SJCRH30 (cell line): ENCODE measurements at regions not wholly inside any gene's neighbourhood (a gene's known extent, or its start where the extent isn't known, plus 50 kb on each side); places are given as distances from the start of the nearest gene placed in this dataset.
"Not testable (repeated sequence)": the region's sequence is repeated elsewhere in the genome, so short reads cannot be mapped to it uniquely, and the experiment has no call there.

Source experiments
- DNase-seq, 2 experiments: peaks; one replicate each; pipeline ENCODE4 v3.0.0-alpha.2; 2015 to 2020
- H3K27ac ChIP-seq: fragments of 250-450 bp; sonication (Bioruptor Pico); 2 replicates; pipeline ENCODE4 v1.5.1; 2020; ENCODE audit warnings: mild to moderate bottlenecking, moderate library complexity
- H3K27me3 ChIP-seq: fragments of 250-450 bp; sonication (Bioruptor Pico); 2 replicates; pipeline ENCODE4 v1.5.1; 2020; ENCODE audit warnings: mild to moderate bottlenecking, moderate library complexity
- H3K36me3 ChIP-seq: fragments of 250-450 bp; sonication (Bioruptor Pico); 2 replicates; pipeline ENCODE4 v1.5.1; 2020; ENCODE audit warnings: mild to moderate bottlenecking, moderate library complexity
- H3K4me1 ChIP-seq: fragments of 250-450 bp; sonication (Bioruptor Pico); 2 replicates; pipeline ENCODE4 v1.5.1; 2020; ENCODE audit warnings: mild to moderate bottlenecking, moderate library complexity
- H3K4me3 ChIP-seq: fragments of 250-450 bp; sonication (Bioruptor Pico); 2 replicates; pipeline ENCODE4 v1.5.1; 2020; ENCODE audit warnings: mild to moderate bottlenecking, moderate library complexity
- H3K9me3 ChIP-seq: fragments of 250-450 bp; sonication (Bioruptor Pico); replicated peaks from 2 replicates; pipeline ENCODE4 v1.5.1; 2020; ENCODE audit warnings: mild to moderate bottlenecking, moderate library complexity

DNA sequence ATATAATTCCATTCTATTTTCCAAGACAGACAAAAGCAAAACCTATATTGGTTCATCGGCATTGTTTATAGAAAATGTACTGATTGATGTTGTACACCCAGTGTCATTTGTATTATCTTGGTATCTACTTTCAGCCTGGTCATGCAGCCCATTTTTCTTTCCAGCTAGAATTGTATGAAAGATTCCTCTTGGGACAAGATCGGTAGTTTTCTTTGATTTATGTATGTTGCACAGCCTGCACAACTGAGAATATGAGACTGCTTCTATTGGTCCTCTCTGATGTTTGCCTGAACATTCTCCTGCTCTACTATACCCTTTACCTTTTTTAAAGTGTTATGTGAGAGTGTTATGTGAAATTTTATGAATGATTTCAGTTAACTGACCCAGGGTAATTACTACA, 487.7 kb upstream of the PRR20A start:
- H3K4me3 ChIP-seq = no peak overlapping the region
- no peaks in the 10 kb centered on the region for H3K36me3 ChIP-seq
- no peaks in the 10 kb centered on the region for H3K27me3 ChIP-seq
- H3K9me3 ChIP-seq = no peaks in the 10 kb centered on the region
- H3K27ac ChIP-seq = no peak overlapping the region
- no peak for DNase-seq
- no peaks in the 10 kb centered on the region for H3K4me1 ChIP-seq

DNA sequence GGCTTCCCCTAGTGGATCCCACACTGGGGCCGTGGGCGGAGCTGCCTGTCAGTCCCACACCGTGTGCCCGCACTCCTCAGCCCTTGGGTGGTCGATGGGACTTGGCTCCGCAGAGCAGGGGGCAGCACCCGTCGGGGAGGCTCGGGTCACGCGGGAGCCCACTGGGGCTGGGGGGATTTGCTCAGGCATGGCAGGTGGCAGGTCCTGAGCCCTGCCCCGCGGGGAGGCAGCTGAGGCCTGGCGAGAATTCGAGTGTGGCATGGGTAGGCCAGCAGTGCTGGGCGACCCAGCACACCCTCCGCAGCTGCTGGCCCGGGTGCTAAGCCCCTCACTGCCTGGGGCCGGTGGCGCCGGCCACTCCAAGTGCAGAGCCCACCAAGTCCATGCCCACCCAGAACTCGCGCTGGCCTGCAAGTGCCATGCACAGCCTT, 481.7 kb upstream of the PRR20A start:
- no peak overlapping the region for H3K4me3 ChIP-seq
- no peaks in the 10 kb centered on the region for H3K36me3 ChIP-seq
- peak in 1 of 2 experiments; percentile 2 for DNase-seq
- H3K27me3 ChIP-seq = no peaks in the 10 kb centered on the region
- H3K9me3 ChIP-seq = no peaks in the 10 kb centered on the region
- H3K4me1 ChIP-seq = no peaks in the 10 kb centered on the region
- no peak overlapping the region for H3K27ac ChIP-seq

DNA sequence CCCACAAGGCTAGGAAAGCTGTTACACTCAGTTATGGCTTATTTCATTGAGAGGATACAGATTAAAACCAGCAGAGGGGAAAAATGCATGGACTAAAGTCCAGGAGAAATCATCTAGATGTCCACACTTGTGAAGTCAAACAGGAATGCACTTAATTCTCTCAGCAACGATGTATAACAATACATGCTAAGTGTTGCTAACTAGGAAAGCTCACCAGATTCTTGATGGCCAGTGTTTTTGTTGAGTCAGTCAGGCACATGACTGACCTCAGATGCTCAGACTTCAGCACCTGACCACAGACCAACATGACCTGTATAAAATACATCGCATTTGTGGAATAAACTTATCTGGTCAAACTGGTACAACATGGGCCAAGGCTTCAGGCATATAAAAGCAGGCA, 470.2 kb upstream of the PRR20A start:
- Histone ChIP-seq H3K27me3 (no peaks in the 10 kb centered on the region), H3K4me1 (no peaks in the 10 kb centered on the region), H3K9me3 (no peaks in the 10 kb centered on the region), H3K27ac (no peak overlapping the region), H3K36me3 (no peaks in the 10 kb centered on the region), H3K4me3 (no peak overlapping the region)
- no peak for DNase-seq

DNA sequence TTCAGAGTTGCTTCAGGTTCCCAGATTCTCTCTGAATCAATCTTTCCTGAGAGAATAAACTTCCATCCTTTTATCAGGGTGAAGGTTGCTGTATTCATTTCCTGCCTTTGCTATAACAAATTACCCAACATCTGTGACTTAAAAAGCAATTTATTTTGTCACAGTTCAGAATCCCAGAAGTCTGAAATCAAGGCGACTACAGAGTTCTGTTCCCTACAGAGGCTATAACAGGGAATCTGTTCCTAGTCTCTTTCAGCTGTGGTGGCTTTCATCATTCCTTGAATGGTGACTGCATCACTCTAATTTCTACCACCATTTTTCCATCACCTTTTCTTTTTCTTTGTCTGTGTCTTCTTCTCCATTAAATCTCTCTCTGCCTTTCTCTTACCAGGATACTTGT, 459.3 kb upstream of the PRR20A start:
- no peak for DNase-seq
- no peaks in the 10 kb centered on the region for H3K36me3 ChIP-seq
- no peak overlapping the region for H3K27ac ChIP-seq
- no peaks in the 10 kb centered on the region; the same call in 1 of the 2 replicates for H3K9me3 ChIP-seq
- H3K4me1 ChIP-seq = no peaks in the 10 kb centered on the region
- no peak overlapping the region for H3K4me3 ChIP-seq
- no peaks in the 10 kb centered on the region for H3K27me3 ChIP-seq

DNA sequence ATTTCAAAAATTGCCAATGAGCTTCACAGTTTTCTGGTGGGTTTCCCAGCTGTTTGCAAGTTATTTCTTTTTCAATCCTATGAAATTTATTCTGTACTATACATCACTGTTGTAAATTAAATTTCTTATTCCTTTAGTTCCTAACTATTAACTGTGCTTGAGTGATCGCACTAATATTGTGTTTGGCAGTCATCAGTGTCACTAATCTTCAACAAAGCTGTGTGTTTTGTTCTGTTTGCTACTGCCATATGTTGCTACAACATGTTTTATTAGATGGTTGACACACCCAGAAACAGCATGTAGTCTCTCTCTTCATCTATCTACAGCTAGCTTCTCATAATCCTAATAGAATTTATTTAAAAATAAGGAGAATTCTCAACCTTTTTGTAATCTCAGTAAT, 453.6 kb upstream of the PRR20A start:
- Histone ChIP-seq H3K27ac (no peak overlapping the region), H3K27me3 (no peaks in the 10 kb centered on the region), H3K9me3 (no peaks in the 10 kb centered on the region), H3K4me1 (no peaks in the 10 kb centered on the region), H3K36me3 (no peaks in the 10 kb centered on the region), H3K4me3 (no peak overlapping the region)
- DNase-seq = no peak

DNA sequence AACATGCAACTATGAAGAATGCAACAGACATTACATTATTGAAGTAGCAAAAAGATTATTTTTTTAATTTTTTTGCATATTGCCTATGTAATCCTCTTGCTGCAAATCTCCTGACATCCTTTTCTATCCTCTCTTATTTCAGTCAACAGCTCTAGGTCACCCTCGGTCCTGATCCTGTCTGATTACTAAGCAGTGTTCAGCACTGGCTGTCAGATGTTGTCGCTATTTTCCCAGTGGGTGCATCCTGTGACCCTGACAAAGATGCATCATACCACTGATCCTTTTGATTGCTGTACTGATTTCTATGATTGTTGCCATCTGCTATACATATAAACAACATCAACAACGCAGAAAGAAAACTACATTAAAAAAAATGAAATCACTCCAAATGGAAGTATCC, 443.7 kb upstream of the PRR20A start:
- H3K9me3 ChIP-seq = no peaks in the 10 kb centered on the region
- H3K4me3 ChIP-seq = no peak overlapping the region
- no peak for DNase-seq
- H3K27me3 ChIP-seq = no peaks in the 10 kb centered on the region
- H3K27ac ChIP-seq = no peak overlapping the region
- no peaks in the 10 kb centered on the region for H3K4me1 ChIP-seq
- H3K36me3 ChIP-seq = no peaks in the 10 kb centered on the region; the same call in 1 of the 2 replicates

DNA sequence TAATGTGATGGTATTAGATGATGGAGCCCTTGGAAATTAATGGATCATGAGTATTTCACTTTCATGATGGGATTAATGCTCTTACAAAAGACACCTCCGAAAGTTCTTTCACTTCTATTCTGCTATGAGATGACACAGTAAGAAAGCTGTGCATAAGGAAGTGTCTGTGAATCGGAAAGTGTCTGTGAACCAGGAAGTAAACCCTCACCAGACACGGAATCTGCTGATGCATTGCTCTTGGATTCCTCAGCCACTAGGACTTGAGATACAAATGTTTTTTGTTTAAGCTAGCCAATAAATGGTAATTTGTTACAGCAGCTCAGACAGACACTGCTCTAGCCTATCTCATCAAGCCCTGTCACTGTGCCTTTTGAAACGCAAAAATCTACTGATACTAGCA, 440.4 kb upstream of the PRR20A start:
- Histone ChIP-seq H3K36me3 (no peaks in the 10 kb centered on the region; the same call in 1 of the 2 replicates), H3K4me1 (no peaks in the 10 kb centered on the region), H3K4me3 (no peak overlapping the region), H3K27me3 (no peaks in the 10 kb centered on the region), H3K9me3 (no peaks in the 10 kb centered on the region), H3K27ac (no peak overlapping the region)
- no peak for DNase-seq

DNA sequence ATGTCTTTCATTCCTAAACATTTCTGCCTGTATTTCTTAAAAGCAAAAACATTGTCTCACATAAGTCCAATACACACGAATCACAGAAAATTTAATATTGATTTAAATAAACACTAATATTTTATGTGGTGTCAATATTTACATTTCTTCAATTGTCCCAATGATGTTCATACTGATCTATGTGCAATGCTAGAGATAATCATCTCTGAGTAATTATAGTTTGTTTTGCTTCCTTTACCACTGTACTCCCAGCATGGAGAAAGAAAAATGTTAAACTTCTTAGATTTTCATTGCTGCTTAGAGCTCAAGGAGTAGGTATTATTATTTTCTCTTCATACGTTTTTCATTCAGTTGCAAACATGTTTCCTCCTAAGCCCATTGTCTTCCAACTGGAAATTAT, 434.2 kb upstream of the PRR20A start:
- no peak for DNase-seq
- Histone ChIP-seq H3K36me3 (no peaks in the 10 kb centered on the region), H3K27me3 (no peaks in the 10 kb centered on the region), H3K4me1 (no peaks in the 10 kb centered on the region), H3K9me3 (no peaks in the 10 kb centered on the region), H3K4me3 (no peak overlapping the region), H3K27ac (no peak overlapping the region)

DNA sequence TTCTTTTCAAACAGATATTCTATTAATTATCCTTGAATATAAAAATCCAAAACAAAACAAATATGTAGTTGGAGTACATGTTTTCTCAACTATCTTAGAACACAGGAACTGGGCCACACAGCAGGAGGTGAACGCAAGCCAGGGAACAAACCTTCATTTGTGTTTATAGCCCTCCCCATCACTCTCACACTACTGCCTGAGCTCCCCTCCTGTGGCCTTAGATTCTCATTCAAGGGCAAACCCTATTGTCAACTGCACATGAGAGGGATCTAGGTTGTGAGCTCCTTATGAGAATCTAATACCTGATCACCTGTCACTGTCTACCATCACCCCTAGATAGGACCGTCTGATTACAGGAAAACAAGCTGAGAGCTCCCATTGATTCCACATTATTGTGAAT, 427.1 kb upstream of the PRR20A start:
- Histone ChIP-seq H3K27me3 (no peaks in the 10 kb centered on the region), H3K36me3 (no peaks in the 10 kb centered on the region), H3K4me1 (no peaks in the 10 kb centered on the region), H3K9me3 (no peaks in the 10 kb centered on the region), H3K4me3 (no peak overlapping the region), H3K27ac (no peak overlapping the region)
- DNase-seq = peak in 1 of 2 experiments; percentile 23

DNA sequence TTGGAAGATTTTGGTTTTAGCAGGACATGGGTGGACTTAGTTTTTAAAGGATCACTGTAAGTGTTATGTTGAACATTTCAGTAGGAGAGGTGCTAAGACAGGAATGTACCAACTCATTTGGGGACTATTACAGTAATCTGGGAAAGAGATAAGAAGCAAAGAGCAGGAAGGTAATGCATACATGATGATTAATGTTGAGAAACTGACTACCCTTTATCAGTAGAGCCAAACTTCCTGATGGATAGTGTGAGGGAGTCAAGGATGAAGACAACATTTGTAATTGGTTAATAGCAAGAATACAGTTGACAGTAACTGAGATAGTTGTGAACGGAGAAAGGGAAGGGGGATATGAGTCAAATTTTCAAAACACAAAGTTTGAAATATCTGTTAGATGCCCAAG, 421.9 kb upstream of the PRR20A start:
- Histone ChIP-seq H3K4me3 (no peak overlapping the region), H3K4me1 (no peaks in the 10 kb centered on the region), H3K27ac (no peak overlapping the region), H3K9me3 (no peaks in the 10 kb centered on the region), H3K36me3 (no peaks in the 10 kb centered on the region), H3K27me3 (no peaks in the 10 kb centered on the region)
- DNase-seq = no peak

DNA sequence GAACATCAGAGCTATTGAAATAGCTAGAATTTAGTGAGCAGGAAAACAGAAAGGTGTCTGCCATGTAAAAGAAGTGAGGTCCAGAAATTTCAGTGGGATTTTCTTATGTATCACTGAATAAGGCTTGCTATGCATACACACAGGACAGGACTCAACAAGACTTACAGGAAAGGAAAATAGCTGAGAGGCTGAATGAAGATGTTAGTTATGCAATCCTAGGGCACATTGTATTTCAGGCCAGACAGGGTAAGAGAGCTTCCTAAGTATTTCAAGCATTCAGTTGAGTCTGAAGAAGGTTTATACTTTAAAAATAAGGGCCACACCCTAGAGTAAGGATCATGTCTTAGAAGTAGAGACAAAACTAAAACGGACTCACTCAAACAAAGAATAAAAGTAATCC, 419.9 kb upstream of the PRR20A start:
- Histone ChIP-seq H3K4me1 (no peaks in the 10 kb centered on the region), H3K27ac (no peak overlapping the region), H3K4me3 (no peak overlapping the region), H3K36me3 (no peaks in the 10 kb centered on the region), H3K27me3 (no peaks in the 10 kb centered on the region), H3K9me3 (no peaks in the 10 kb centered on the region)
- no peak for DNase-seq

DNA sequence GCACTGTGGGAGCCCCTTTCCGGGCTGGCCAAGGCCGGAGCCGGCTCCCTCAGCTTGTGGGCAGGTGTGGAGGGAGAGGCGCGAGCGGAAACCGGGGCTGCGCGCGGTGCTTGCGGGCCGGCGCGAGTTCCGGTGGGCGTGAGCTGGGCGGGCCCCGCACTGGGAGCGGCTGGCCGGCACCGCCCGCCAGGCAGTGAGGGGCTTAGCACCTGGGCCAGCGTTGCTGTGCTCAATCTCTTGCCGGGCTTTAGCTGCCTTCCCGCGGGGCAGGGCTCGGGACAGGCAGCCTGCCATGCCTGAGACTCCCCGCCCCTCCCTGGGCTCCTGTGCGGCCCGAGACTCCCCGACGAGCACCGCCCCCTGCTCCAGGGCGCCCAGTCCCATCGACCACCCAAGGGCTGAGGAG, 405.2 kb upstream of the PRR20A start:
- no peak overlapping the region for H3K4me3 ChIP-seq
- DNase-seq = no peak

DNA sequence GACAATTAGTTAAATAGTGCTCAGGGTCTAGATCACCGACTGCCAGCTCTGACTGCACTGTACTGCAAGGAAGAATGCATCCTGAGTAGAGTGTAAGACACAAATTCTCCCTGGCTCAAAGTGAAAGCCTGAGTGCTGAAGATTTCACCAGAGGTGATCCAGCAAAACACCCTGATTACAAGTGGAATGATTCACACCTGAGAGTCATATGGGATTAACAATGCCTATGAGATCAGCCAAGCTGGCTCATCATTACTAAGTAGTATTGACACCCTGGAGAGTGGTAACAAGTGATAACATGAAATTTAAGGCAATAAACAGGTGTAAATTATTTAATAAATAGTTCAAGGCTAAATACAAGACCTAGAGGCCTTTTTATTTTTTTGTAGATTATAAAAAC, 403.8 kb upstream of the PRR20A start:
- Histone ChIP-seq H3K27ac (no peak overlapping the region), H3K27me3 (no peaks in the 10 kb centered on the region), H3K4me3 (no peak overlapping the region), H3K9me3 (no peaks in the 10 kb centered on the region), H3K36me3 (no peaks in the 10 kb centered on the region), H3K4me1 (no peaks in the 10 kb centered on the region)
- DNase-seq = no peak

More for the DNA sequence above, 405.2 kb upstream of the PRR20A start:
- no peaks in the 10 kb centered on the region for H3K4me1 ChIP-seq
- no peak overlapping the region for H3K27ac ChIP-seq
- H3K9me3 ChIP-seq = no peaks in the 10 kb centered on the region
- H3K27me3 ChIP-seq = no peaks in the 10 kb centered on the region
- no peaks in the 10 kb centered on the region for H3K36me3 ChIP-seq

DNA sequence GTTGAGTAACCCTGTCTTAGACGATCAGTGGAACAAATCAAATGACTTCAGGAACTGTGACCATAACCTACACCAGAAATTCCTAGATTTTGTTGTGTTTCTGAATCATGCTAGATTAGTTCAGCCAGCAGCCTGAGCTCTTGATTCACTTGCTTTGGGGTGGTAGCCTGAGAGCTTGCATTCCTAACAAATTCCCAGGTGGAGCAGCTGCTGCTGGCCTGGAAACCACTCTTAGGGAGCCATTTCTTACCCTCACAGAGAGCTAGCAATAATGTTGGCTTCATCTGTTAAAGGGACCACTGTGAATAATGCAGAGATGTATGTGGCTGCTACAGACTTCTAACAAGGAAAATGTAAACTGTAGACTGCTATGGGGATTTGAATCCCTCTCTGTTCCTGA, 388.1 kb upstream of the PRR20A start:
- peak overlapping the region; percentile 53 for H3K27ac ChIP-seq
- DNase-seq = peak; percentile 73 to 79
- peaks cover 6% of the 10 kb centered on the region for H3K4me1 ChIP-seq
- no peaks in the 10 kb centered on the region; the same call in 1 of the 2 replicates for H3K9me3 ChIP-seq
- H3K36me3 ChIP-seq = no peaks in the 10 kb centered on the region
- no peak overlapping the region for H3K4me3 ChIP-seq
- H3K27me3 ChIP-seq = no peaks in the 10 kb centered on the region

DNA sequence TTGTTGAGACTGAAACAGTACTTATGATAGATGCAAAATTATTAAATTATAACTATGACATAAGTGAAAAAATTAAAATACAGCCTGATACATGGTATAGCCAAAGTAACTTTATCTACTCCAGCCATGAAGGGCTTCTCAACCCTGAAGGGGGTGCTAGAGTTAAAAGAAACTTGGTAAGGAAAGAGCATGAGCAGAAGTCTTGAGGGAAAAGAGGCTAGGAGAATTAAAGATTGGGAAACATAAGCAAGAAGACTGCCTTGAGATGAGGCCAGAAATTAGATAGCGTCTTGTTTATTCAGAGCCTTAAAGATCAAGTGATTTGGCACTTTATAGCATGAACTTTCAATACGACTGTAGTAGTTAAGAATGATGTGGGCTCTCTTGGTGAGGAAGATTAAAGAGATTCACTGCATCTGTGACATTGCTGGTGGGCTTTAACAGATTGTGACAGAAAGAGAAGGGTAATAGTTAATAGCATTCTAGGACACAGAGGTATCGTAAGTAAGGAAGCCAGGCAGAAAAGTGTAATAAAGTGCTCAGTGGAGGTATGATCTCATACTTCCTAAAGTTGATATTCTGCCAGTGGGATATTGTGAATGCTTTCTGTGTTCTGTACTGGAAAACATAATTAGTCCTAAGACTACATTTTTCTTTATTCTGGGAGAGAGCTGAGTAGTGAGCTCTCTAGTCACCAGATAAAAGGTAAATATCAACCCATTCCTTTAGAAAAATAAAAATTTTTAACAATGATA, 385.4 kb upstream of the PRR20A start:
- no peaks in the 10 kb centered on the region; the same call in 1 of the 2 replicates for H3K9me3 ChIP-seq

DNA sequence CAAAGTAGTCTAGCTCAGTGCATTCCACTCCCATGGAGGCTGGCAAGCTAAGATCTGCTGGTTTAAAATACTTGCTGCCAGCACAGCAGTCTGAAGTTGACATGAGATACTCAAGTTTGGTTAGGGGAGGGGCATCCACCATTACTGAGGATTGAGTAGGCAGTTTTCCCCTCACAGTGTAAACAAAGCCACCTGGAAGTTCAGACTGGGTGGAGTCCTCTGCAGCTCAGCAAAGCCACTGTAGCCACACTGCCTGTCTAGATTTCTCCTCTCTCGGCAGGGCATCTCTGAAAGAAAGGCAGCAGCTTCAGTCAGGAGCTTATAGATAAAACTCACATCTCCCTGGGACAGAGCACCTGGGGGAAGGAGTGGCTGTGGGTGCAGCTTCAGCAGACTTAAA, 377.4 kb upstream of the PRR20A start:
- not testable (repeated sequence) for H3K27me3 ChIP-seq, H3K9me3 ChIP-seq, DNase-seq, H3K4me3 ChIP-seq, H3K36me3 ChIP-seq, H3K27ac ChIP-seq, H3K4me1 ChIP-seq

More for the DNA sequence above, 385.4 kb upstream of the PRR20A start:
- no peaks in the 10 kb centered on the region for H3K36me3 ChIP-seq
- no peak overlapping the region for H3K27ac ChIP-seq
- no peaks in the 10 kb centered on the region for H3K27me3 ChIP-seq
- no peak overlapping the region for H3K4me3 ChIP-seq
- H3K4me1 ChIP-seq = peaks cover 6% of the 10 kb centered on the region
- peak in 1 of 2 experiments; percentile 13 for DNase-seq
